HG03575 (cell line): ENCODE measurements at regions not wholly inside any gene's neighbourhood (a gene's known extent, or its start where the extent isn't known, plus 50 kb on each side); places are given as distances from the start of the nearest gene placed in this dataset.
A peak's percentile ranks its signal among the peaks of the same experiment; 100 is the strongest.
"Not testable (repeated sequence)": the region's sequence is repeated elsewhere in the genome, so short reads cannot be mapped to it uniquely, and the experiment has no call there.

Source experiments
- ATAC-seq: cut with Tn5 transposase; IDR thresholded peaks from one replicate; pipeline ENCODE4 v1.9.1; 2021; ENCODE audit not compliant: unreplicated experiment, insufficient number of reproducible peaks, low FRiP score; ENCODE audit errors: extremely low read depth

GRCh38 chr2:76202866-76203265, 492.2 kb upstream of the GCFC2 start:
- ATAC-seq: no peak

- peak; percentile 52 for ATAC-seq
Observed at GRCh38 chr2:76197842-76198448, 487.2 kb upstream of the GCFC2 start.

GRCh38 chr2:76197428-76197827, 486.7 kb upstream of the GCFC2 start:
- no peak for ATAC-seq

GRCh38 chr2:76194031-76194775, 483.5 kb upstream of the GCFC2 start:
- ATAC-seq: no peak

- no peak for ATAC-seq
Observed at GRCh38 chr2:76193089-76193488, 482.4 kb upstream of the GCFC2 start.

GRCh38 chr2:76188334-76189008, 477.8 kb upstream of the GCFC2 start:
- ATAC-seq: no peak

- no peak for ATAC-seq
Observed at GRCh38 chr2:76187415-76187814, 476.7 kb upstream of the GCFC2 start.

- ATAC-seq: no peak
Observed at GRCh38 chr2:76180676-76181075, 470.0 kb upstream of the GCFC2 start.

- no peak for ATAC-seq
Observed at GRCh38 chr2:76178610-76179009, 467.9 kb upstream of the GCFC2 start.

- no peak for ATAC-seq
Observed at GRCh38 chr2:76175295-76175694, 464.6 kb upstream of the GCFC2 start.

- ATAC-seq: no peak
Observed at GRCh38 chr2:76174505-76174904, 463.8 kb upstream of the GCFC2 start.

- not testable (repeated sequence) for ATAC-seq
Observed at GRCh38 chr2:76173206-76173605, 462.5 kb upstream of the GCFC2 start.

- ATAC-seq: not testable (repeated sequence)
Observed at GRCh38 chr2:76172154-76172595, 461.5 kb upstream of the GCFC2 start.

- ATAC-seq: no peak
Observed at GRCh38 chr2:76170856-76171255, 460.1 kb upstream of the GCFC2 start.

- no peak for ATAC-seq
Observed at GRCh38 chr2:76170009-76170384, 459.3 kb upstream of the GCFC2 start.

GRCh38 chr2:76169276-76170008, 458.7 kb upstream of the GCFC2 start:
- ATAC-seq: no peak

GRCh38 chr2:76163860-76164259, 453.1 kb upstream of the GCFC2 start:
- ATAC-seq: no peak

GRCh38 chr2:76160670-76161069, 450.0 kb upstream of the GCFC2 start:
- no peak for ATAC-seq

GRCh38 chr2:76159042-76159648, 448.4 kb upstream of the GCFC2 start:
- no peak for ATAC-seq
